ENCODE measurements at regions not wholly inside any gene's neighbourhood (a gene's known extent, or its start where the extent isn't known, plus 50 kb on each side); places are given as distances from the start of the nearest gene placed in this dataset.

- TF ChIP-seq, protein P1, sequence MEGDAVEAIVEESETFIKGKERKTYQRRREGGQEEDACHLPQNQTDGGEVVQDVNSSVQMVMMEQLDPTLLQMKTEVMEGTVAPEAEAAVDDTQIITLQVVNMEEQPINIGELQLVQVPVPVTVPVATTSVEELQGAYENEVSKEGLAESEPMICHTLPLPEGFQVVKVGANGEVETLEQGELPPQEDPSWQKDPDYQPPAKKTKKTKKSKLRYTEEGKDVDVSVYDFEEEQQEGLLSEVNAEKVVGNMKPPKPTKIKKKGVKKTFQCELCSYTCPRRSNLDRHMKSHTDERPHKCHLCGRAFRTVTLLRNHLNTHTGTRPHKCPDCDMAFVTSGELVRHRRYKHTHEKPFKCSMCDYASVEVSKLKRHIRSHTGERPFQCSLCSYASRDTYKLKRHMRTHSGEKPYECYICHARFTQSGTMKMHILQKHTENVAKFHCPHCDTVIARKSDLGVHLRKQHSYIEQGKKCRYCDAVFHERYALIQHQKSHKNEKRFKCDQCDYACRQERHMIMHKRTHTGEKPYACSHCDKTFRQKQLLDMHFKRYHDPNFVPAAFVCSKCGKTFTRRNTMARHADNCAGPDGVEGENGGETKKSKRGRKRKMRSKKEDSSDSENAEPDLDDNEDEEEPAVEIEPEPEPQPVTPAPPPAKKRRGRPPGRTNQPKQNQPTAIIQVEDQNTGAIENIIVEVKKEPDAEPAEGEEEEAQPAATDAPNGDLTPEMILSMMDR (IDR thresholded peaks at IDR 0.05), result no peak
- TF ChIP-seq ZFX (IDR thresholded peaks at IDR 0.05; ENCODE audit: borderline replicate concordance), result no peak
Observed at GRCh38 chr6:141532211-141532610, 600.5 kb upstream of the GJE1 start.
